H9 (cell line): ENCODE measurements at regions not wholly inside any gene's neighbourhood (a gene's known extent, or its start where the extent isn't known, plus 50 kb on each side); places are given as distances from the start of the nearest gene placed in this dataset.

Experiments
- DNase-seq: peaks from one replicate; pipeline ENCODE4 v3.0.0-alpha.2; 2017
- H2AFZ ChIP-seq: one replicate; pipeline ENCODE4 v1.6.1; 2013; ENCODE audit warnings: mild to moderate bottlenecking, low read length, control low read depth, moderate library complexity
- H2AK5ac ChIP-seq: 2 replicates; pipeline ENCODE4 v1.6.1; 2013; ENCODE audit warnings: low read length, control low read depth, mixed read lengths; ENCODE audit not compliant: insufficient read length
- H2BK120ac ChIP-seq: one replicate; pipeline ENCODE4 v1.6.1; 2013; ENCODE audit warnings: low read depth, mild to moderate bottlenecking, low read length, control low read depth, inconsistent platforms; ENCODE audit not compliant: poor library complexity, severe bottlenecking
- H2BK12ac ChIP-seq: 2 replicates; pipeline ENCODE4 v1.6.1; 2013; ENCODE audit warnings: low read length, control low read depth, mixed read lengths, low read depth; ENCODE audit not compliant: insufficient read length
- H2BK15ac ChIP-seq: 2 replicates; pipeline ENCODE4 v1.6.1; 2013; ENCODE audit warnings: low read depth, low read length, control low read depth
- H2BK20ac ChIP-seq: one replicate; pipeline ENCODE4 v1.6.1; 2013; ENCODE audit warnings: low read depth, mild to moderate bottlenecking, low read length, control low read depth, inconsistent platforms; ENCODE audit not compliant: poor library complexity, severe bottlenecking
- H2BK5ac ChIP-seq: 2 replicates; pipeline ENCODE4 v1.6.1; 2013; ENCODE audit warnings: low read length, control low read depth, mixed read lengths; ENCODE audit not compliant: insufficient read length
- H3K14ac ChIP-seq: 2 replicates; pipeline ENCODE4 v1.6.1; 2013; ENCODE audit warnings: low read length, control low read depth; ENCODE audit not compliant: insufficient read depth
- H3K18ac ChIP-seq: 2 replicates; pipeline ENCODE4 v1.6.1; 2013; ENCODE audit warnings: low read depth, mild to moderate bottlenecking, mixed read lengths, low read length, control low read depth; ENCODE audit not compliant: insufficient read length
- H3K23ac ChIP-seq: 2 replicates; pipeline ENCODE4 v1.6.1; 2013; ENCODE audit warnings: low read length, control low read depth, mixed read lengths, low read depth; ENCODE audit not compliant: insufficient read length
- H3K23me2 ChIP-seq: 2 replicates; pipeline ENCODE4 v1.6.1; 2013; ENCODE audit warnings: low read depth, mild to moderate bottlenecking, mixed read lengths, low read length, control low read depth; ENCODE audit not compliant: insufficient read length, poor library complexity, severe bottlenecking
- H3K27ac ChIP-seq: 2 replicates; pipeline ENCODE4 v1.5.1; 2013; ENCODE audit warnings: low read length, control low read depth, mixed read lengths, low read depth; ENCODE audit not compliant: insufficient read length
- H3K27me3 ChIP-seq: 2 replicates; pipeline ENCODE4 v1.6.1; 2013; ENCODE audit warnings: low read length, control low read depth, inconsistent platforms; ENCODE audit not compliant: insufficient read depth
- H3K4ac ChIP-seq: 2 replicates; pipeline ENCODE4 v1.6.1; 2013; ENCODE audit warnings: low read depth, mild to moderate bottlenecking, control low read depth, inconsistent platforms, low read length, moderate library complexity
- H3K4me1 ChIP-seq: 2 replicates; pipeline ENCODE4 v1.6.1; 2013; ENCODE audit warnings: low read length, control low read depth, inconsistent platforms; ENCODE audit not compliant: insufficient read depth
- H3K4me2 ChIP-seq: 2 replicates; pipeline ENCODE4 v1.6.1; 2013; ENCODE audit warnings: low read length, control low read depth, mixed read lengths; ENCODE audit not compliant: insufficient read length, insufficient read depth
- H3K56ac ChIP-seq: 2 replicates; pipeline ENCODE4 v1.6.1; 2013; ENCODE audit warnings: low read depth, mild to moderate bottlenecking, mixed read lengths, low read length, control low read depth; ENCODE audit not compliant: insufficient read length
- H3K79me1 ChIP-seq: 2 replicates; pipeline ENCODE4 v1.6.1; 2013; ENCODE audit warnings: low read depth, mild to moderate bottlenecking, moderate library complexity, low read length, control low read depth, inconsistent platforms; ENCODE audit not compliant: insufficient read depth, poor library complexity, severe bottlenecking
- H3K79me2 ChIP-seq: 2 replicates; pipeline ENCODE4 v1.6.1; 2013; ENCODE audit warnings: low read length, control low read depth, inconsistent platforms; ENCODE audit not compliant: insufficient read depth
- H3K9ac ChIP-seq: 2 replicates; pipeline ENCODE4 v1.6.1; 2013; ENCODE audit warnings: low read length, control low read depth, mixed read lengths; ENCODE audit not compliant: insufficient read length; ENCODE audit errors: extremely low read depth
- H3K9me3 ChIP-seq: one replicate; pipeline ENCODE4 v1.6.1; 2013; ENCODE audit warnings: low read depth, low read length, inconsistent platforms; ENCODE audit not compliant: control insufficient read depth
- H3T11ph ChIP-seq: one replicate; pipeline ENCODE4 v1.6.1; 2013; ENCODE audit warnings: mild to moderate bottlenecking, low read length, control low read depth, inconsistent platforms
- H4K20me1 ChIP-seq: one replicate; pipeline ENCODE4 v1.6.1; 2013; ENCODE audit not compliant: control insufficient read depth, insufficient read length, insufficient read depth
- H4K5ac ChIP-seq: 2 replicates; pipeline ENCODE4 v1.6.1; 2013; ENCODE audit warnings: low read depth, mild to moderate bottlenecking, mixed read lengths, low read length, control low read depth; ENCODE audit not compliant: insufficient read length
- H4K8ac ChIP-seq: replicated peaks from 2 replicates; pipeline ENCODE4 v1.6.1; 2013; ENCODE audit warnings: low read length, control low read depth, mixed read lengths, low read depth; ENCODE audit not compliant: insufficient read length
- H4K91ac ChIP-seq: 2 replicates; pipeline ENCODE4 v1.6.1; 2013; ENCODE audit warnings: low read depth, mild to moderate bottlenecking, moderate library complexity, mixed read lengths, low read length, control low read depth; ENCODE audit not compliant: insufficient read length
- H3K27ac Mint-ChIP-seq, 3 experiments: 2 replicates in 2 of 3; 3 replicates in 1 of 3; pipeline ENCODE4 v1.8.0; 2020 to 2021; ENCODE audit warnings: mixed read lengths in 3 of 3, mild to moderate bottlenecking in 1 of 3, moderate library complexity in 1 of 3
- H3K27me3 Mint-ChIP-seq: 2 replicates; pipeline ENCODE4 v1.8.0; 2021; ENCODE audit warnings: low read depth, mild to moderate bottlenecking, moderate library complexity, mixed read lengths
- H3K36me3 Mint-ChIP-seq, 3 experiments: 2 replicates in 2 of 3; 3 replicates in 1 of 3; pipeline ENCODE4 v1.8.0; 2020 to 2021; ENCODE audit warnings: low read depth in 3 of 3, mixed read lengths in 3 of 3; ENCODE audit not compliant: insufficient read depth in 1 of 3
- H3K4me1 Mint-ChIP-seq, 2 experiments: 2 replicates each; pipeline ENCODE4 v1.8.0; 2020; ENCODE audit warnings: mixed read lengths in 2 of 2
- H3K4me3 Mint-ChIP-seq, 2 experiments: 2 replicates in 1 of 2; 3 replicates in 1 of 2; pipeline ENCODE4 v1.8.0; 2020 to 2021; ENCODE audit warnings: mild to moderate bottlenecking in 2 of 2, mixed read lengths in 2 of 2, moderate library complexity in 1 of 2
- H3K9me3 Mint-ChIP-seq, 2 experiments: 2 replicates in 1 of 2; 3 replicates in 1 of 2; pipeline ENCODE4 v1.8.0; 2020; ENCODE audit warnings: mild to moderate bottlenecking in 2 of 2, mixed read lengths in 2 of 2, moderate library complexity in 1 of 2
- CTCF ChIP-seq: fragments of 200-600 bp; sonication (generic); conservative IDR thresholded peaks from 3 replicates; pipeline ENCODE4 v1.8.0; 2021; ENCODE audit warnings: antibody characterized with exemption, mild to moderate bottlenecking
- WGBS: extraction: QIAGEN DNeasy Blood & Tissue Kit; methylation state at CpG from one replicate; pipeline ENCODE4 v1.1.7; 2013; ENCODE audit warnings: missing lambda C conversion rate, low lambda C conversion rate, mixed read lengths; ENCODE audit not compliant: insufficient read length; ENCODE audit errors: extremely low coverage; 5-methylcytosine and 5-hydroxymethylcytosine counted together

GRCh38 chr7:81267508-81267907 is 348.7 kb upstream of the SEMA3C start:
- H3K27me3 Mint-ChIP-seq: no peaks in the 10 kb centered on the region; the same call in 1 of the 2 replicates
- H4K5ac ChIP-seq: no peak overlapping the region

More at GRCh38 chr7:81267508-81267907, 348.7 kb upstream of the SEMA3C start:
- Histone ChIP-seq H2BK120ac (no peak overlapping the region), H2AFZ (no peak overlapping the region), H3K27me3 (no peaks in the 10 kb centered on the region), H2BK20ac (no peak overlapping the region), H3K18ac (no peak overlapping the region), H3K4me2 (no peak overlapping the region), H3K56ac (no peak overlapping the region), H3K27ac (no peak overlapping the region), H3K4ac (no peak overlapping the region), H2BK5ac (no peak overlapping the region), H2BK12ac (no peak overlapping the region), H4K91ac (no peak overlapping the region), H4K20me1 (no peaks in the 10 kb centered on the region), H3K23ac (no peak overlapping the region), H3K23me2 (no peaks in the 10 kb centered on the region), H4K8ac (no peak overlapping the region), H2BK15ac (no peak overlapping the region), H3K14ac (no peak overlapping the region), H2AK5ac (no peak overlapping the region), H3K9me3 (no peaks in the 10 kb centered on the region), H3K79me2 (no peaks in the 10 kb centered on the region), H3T11ph (no peak overlapping the region), H3K79me1 (no peaks in the 10 kb centered on the region), H3K4me1 (no peaks in the 10 kb centered on the region), H3K9ac (no peak overlapping the region)
- no peak for DNase-seq
- Mint-ChIP-seq H3K27ac (no peak overlapping the region), H3K4me1 (no peaks in the 10 kb centered on the region), H3K36me3 (peaks cover 0 to 10% (median 2%) of the 10 kb centered on the region in 3 experiments; a peak in 5 of 7 replicates), H3K4me3 (no peak overlapping the region), H3K9me3 (peaks cover 4 to 9% of the 10 kb centered on the region in 2 experiments; a peak in 3 of 5 replicates)
- no peak for TF ChIP-seq CTCF
- WGBS: no CpG with 5 or more reads among the region's 2 CpGs
